ENCODE measurements at regions not wholly inside any gene's neighbourhood (a gene's known extent, or its start where the extent isn't known, plus 50 kb on each side); places are given as distances from the start of the nearest gene placed in this dataset.

GRCh38 chr11:96760815-96761214 lies 371.0 kb downstream of the JRKL start:
- DNase-seq: no peak
- H4K20me1 ChIP-seq (ENCODE audit: control insufficient read depth, insufficient read depth, insufficient read length): no peaks in the 10 kb centered on the region

More at GRCh38 chr11:96760815-96761214, 371.0 kb downstream of the JRKL start:
- H4K91ac ChIP-seq (ENCODE audit: insufficient read length, low read depth, low read length): no peak overlapping the region
- H2BK15ac ChIP-seq (ENCODE audit: low read depth, low read length): no peak overlapping the region
- H4K8ac ChIP-seq (replicated peaks; ENCODE audit: insufficient read length, low read depth, low read length): no peak overlapping the region
- no peak overlapping the region for H2BK20ac ChIP-seq (ENCODE audit: low read depth, low read length, poor library complexity, severe bottlenecking)
- no peak overlapping the region for H3K23ac ChIP-seq (ENCODE audit: insufficient read length, low read depth, low read length)
- Mint-ChIP-seq H3K36me3 (ENCODE audit: insufficient read depth in 1 of 3, low read depth in 3 of 3) (no peaks in the 10 kb centered on the region), H3K4me3 (no peak overlapping the region), H3K27me3 (ENCODE audit: low read depth) (no peaks in the 10 kb centered on the region), H3K4me1 (no peaks in the 10 kb centered on the region), H3K9me3 (no peaks in the 10 kb centered on the region), H3K27ac (no peak overlapping the region)
- no peak overlapping the region for H3K56ac ChIP-seq (ENCODE audit: insufficient read length, low read depth, low read length)
- no peak overlapping the region for H4K5ac ChIP-seq (ENCODE audit: insufficient read length, low read depth, low read length)
- no peak overlapping the region for H3K14ac ChIP-seq (ENCODE audit: insufficient read depth, low read length)
- no peaks in the 10 kb centered on the region for H3K27me3 ChIP-seq (ENCODE audit: insufficient read depth, low read length)
- H2BK5ac ChIP-seq (ENCODE audit: insufficient read length, low read length): no peak overlapping the region
- H3K27ac ChIP-seq (ENCODE audit: insufficient read length, low read depth, low read length): no peak overlapping the region
- no peak overlapping the region for H3T11ph ChIP-seq (ENCODE audit: low read length)
- H2AK5ac ChIP-seq (ENCODE audit: insufficient read length, low read length): no peak overlapping the region
- no peak overlapping the region for H3K18ac ChIP-seq (ENCODE audit: insufficient read length, low read depth, low read length)
- TF ChIP-seq CTCF (conservative IDR thresholded peaks at IDR 0.05): no peak
- H2BK12ac ChIP-seq (ENCODE audit: insufficient read length, low read depth, low read length): no peak overlapping the region
- no peak overlapping the region for H3K9ac ChIP-seq (ENCODE audit: extremely low read depth, insufficient read length, low read length)
- H2BK120ac ChIP-seq (ENCODE audit: low read depth, low read length, poor library complexity, severe bottlenecking): no peak overlapping the region
- H3K4me1 ChIP-seq (ENCODE audit: insufficient read depth, low read length): no peaks in the 10 kb centered on the region; the same call in 1 of the 2 replicates
- no peak overlapping the region for H3K4me2 ChIP-seq (ENCODE audit: insufficient read depth, insufficient read length, low read length)
- no peak overlapping the region for H2AFZ ChIP-seq (ENCODE audit: low read length)
- no peaks in the 10 kb centered on the region for H3K9me3 ChIP-seq (ENCODE audit: control insufficient read depth, low read depth, low read length)
- H3K79me1 ChIP-seq (ENCODE audit: insufficient read depth, low read depth, low read length, poor library complexity, severe bottlenecking): no peaks in the 10 kb centered on the region
- no peaks in the 10 kb centered on the region for H3K79me2 ChIP-seq (ENCODE audit: insufficient read depth, low read length)
- no peaks in the 10 kb centered on the region for H3K23me2 ChIP-seq (ENCODE audit: insufficient read length, low read depth, low read length, poor library complexity, severe bottlenecking)
- no peak overlapping the region for H3K4ac ChIP-seq (ENCODE audit: low read depth, low read length)
